Activated T-cell treated with anti-CD3 and anti-CD28 coated beads for 1 hour (primary cell): ENCODE measurements at regions not wholly inside any gene's neighbourhood (a gene's known extent, or its start where the extent isn't known, plus 50 kb on each side); places are given as distances from the start of the nearest gene placed in this dataset.

Experiments used
- DNase-seq: peaks from one replicate; pipeline ENCODE4 v3.0.0-alpha.2; 2020; ENCODE audit warnings: low read depth

- DNase-seq = no peak
These were observed 86.0 kb downstream of the MID1IP1 start for GRCh38 chrX:38887222-38887621.

GRCh38 chrX:38890326-38890725 lies 89.1 kb downstream of the MID1IP1 start:
- DNase-seq = no peak

DNA sequence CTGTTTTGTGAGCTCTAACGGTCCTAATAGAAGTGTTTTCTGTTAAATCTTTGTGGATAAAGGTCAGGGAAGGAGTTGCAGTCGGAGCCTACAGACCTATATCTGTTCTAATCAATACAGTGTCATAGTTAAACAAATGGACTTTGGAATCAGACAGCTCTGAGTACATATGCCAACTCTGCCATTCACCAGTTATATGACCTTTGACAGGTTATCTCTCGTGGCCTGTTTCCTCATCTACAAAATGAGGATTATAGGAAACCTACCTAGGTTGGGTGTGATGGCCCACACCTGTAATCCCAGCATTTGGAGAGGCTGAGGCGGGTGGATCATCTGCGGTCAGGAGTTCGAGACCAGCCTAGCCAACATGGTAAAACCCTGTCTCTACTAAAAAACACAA lies 89.7 kb downstream of the MID1IP1 start:
- no peak for DNase-seq

GRCh38 chrX:38891641-38892413 lies 90.6 kb downstream of the MID1IP1 start:
- DNase-seq = no peak

DNA sequence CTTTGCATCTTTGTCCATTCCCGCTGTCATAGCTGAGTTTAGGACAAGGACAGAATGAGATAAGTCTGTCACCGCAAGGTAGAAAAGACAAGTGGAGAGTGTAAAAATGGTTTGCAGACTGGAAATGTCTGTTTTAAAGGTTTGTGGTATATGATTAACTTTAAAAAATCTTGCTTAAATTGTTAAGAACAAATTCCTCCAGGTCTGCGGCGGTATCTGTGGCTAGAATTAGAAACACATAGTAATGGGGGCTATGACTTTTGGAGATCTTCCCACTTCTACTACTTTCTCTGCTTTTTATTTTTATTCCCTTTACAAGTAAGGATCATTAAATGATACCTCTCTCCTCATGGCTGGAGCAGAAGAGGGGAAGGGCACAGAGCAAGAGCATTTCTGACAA lies 92.2 kb downstream of the MID1IP1 start:
- DNase-seq = no peak

GRCh38 chrX:38895775-38896174 lies 94.5 kb downstream of the MID1IP1 start:
- no peak for DNase-seq

DNA sequence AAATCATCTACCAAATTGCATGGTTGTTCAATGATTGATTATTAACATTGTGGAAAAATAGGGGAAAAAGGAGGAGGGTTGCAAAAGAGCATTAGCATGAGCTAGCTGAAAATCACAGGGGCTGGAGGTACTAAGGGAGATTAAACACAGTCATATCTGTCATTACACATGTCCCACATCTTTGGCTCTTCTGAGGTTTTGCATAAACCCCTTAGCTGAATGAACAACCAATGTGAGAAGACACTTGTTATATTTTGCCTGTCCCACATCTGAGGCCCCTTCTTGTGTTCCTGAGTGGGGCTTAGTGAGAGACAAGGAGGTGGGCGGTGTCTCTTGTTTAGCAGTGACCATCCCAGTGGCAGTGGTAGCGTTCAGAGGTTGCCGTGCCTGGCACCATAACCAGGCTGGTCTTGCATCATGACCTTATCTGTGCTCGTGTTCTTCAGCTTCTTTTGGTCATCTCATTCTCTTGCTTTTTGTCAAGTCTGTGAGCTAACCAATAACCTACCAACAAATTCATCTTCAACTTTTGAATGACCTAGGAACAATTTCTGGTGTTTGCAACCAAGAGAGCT lies 95.6 kb downstream of the MID1IP1 start:
- no peak for DNase-seq

DNA sequence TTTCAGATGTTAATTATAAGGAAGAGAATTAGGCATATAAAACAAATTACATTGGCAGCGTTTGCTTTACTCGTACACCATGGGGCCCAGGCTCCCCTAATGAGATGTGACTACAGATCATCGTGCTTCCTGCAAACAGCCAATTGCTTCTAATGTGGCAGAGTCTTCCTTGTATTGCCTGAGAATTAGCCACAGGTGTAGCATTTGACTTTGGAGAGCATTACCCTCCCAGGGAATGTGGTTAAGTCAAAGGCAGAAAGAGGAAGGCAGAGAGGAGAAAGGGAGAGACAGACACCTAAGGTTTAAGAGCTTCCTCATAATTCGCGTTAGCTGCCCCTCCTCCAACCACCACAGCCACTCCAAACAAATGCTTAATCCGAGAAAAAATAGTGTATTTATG lies 97.0 kb downstream of the MID1IP1 start:
- no peak for DNase-seq

DNA sequence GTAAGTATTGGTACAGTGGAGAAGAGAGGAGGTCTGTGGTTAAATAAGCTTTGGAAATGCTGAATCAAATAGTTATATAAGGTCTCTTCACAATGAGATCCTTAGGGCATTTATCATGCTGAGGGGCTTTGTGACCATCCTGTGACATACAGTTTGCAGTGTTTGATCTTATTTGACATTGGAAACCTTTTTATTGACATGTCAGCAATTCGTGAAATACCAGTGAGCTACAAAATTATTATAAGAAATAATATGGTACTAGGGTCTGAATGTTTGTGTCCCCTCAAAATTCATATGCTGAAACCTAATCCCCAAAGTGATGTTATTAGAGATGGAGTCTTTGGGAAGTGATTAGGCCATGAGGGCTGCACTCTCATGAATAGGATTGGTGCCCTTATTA lies 98.4 kb downstream of the MID1IP1 start:
- no peak for DNase-seq

DNA sequence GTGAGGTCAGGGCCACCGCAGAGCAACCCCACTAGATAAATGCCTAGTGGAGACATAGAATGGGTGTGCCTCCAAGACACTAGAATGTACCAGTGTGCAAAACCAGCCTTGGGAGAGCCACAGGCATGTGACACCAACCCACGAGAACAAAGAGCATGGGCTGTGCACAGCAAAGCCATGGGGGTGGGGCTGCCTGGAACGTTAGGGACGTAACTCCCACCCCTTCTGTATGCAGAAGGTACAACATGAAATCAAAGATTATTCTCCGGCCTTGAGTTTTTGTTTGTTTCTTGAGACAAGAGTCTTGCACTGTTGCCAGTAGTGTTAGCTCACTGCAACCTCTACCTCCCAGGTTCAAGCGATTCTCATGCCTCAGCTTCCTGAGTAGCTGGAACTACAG lies 99.5 kb downstream of the MID1IP1 start:
- no peak for DNase-seq

- DNase-seq = no peak
These were observed 101.8 kb downstream of the MID1IP1 start for GRCh38 chrX:38902972-38903492.

GRCh38 chrX:38916801-38917200 lies 115.5 kb downstream of the MID1IP1 start:
- no peak for DNase-seq

GRCh38 chrX:38917954-38918353 lies 116.7 kb downstream of the MID1IP1 start:
- DNase-seq = no peak

- no peak for DNase-seq
These were observed 117.9 kb downstream of the MID1IP1 start for GRCh38 chrX:38919202-38919601.

GRCh38 chrX:38919853-38920528 lies 118.7 kb downstream of the MID1IP1 start:
- DNase-seq = no peak

DNA sequence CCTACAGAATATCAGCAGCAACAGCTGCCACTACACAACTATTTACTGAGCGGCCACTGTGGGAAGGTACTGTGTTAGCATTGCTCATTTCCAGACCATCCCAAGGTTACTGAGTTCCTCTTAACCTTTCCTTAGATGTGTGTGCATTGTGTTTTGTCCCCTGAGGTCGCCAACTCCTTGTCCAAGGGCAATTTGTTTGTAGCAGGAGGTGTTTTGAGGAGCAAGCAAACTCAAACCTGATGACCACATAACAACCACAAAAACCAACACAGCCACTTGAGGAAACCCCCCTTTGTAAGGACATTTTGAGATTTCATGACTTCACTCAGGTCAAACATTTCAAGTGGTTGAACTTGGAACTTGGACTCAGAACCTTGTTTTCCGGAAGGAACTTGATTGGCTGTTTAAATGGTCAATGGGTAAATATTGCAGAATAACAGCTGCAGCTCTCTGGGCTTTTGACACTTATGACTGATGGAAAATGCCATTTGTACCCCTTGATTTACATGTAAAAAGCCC lies 122.3 kb downstream of the MID1IP1 start:
- DNase-seq = no peak

DNA sequence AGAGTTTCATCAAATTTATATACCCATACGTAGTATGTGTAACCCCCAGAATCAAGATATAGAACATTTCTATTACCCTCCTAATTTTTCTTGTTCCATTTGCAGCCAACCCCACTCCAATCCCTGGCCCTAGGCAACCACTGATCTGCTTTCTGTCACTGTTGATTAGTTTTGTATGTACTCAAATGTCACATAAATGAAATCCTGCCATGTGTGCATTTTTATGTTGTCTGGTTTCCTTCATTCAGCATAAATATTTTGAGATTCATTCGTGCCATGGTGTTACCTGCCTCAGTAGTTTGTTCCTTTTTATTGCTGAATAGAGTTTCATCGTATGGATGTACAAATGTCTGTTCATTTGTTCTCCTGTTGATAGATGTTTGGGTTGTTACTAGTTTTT lies 126.3 kb downstream of the MID1IP1 start:
- DNase-seq = no peak

DNA sequence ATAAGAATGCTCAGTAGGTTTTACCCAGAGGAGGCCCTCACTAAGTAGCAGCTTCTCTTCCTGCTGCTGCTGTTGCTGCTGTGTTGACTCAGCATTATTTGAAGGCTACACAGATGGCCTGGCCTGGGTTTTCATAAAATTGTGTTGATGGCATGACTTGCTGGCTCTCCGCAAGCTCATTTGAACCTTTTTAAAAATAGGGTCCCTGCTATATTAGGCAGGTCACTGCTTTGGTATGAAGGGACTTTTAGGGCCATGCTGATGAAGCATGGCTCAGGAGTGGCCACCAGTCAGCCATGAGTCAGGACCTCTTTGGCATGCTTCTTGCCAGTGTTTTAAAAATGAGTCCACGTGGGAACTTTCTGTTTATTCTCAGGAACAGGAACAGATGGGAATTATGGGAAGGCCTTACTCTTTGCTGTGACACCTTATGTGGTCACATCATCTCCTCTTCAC lies 128.7 kb downstream of the MID1IP1 start:
- DNase-seq = no peak

DNA sequence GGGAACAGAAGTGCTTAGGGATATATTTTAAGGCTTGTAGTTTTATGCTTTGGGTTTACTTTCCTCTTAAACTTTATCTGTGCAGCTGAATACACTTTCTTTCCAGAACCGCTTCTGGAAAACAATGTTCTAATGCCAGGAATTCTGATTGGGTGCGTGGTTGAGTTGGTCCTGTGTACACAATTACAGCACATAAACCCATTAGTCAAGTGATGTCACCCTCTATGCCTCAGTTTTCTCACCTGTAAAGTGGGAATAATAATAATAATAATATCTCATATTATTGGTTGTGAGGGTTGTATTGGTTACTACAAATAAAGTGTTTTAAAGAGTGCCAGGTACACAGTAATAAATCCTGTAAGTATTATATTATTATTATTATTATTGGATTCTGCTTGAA lies 129.2 kb downstream of the MID1IP1 start:
- DNase-seq = no peak

- no peak for DNase-seq
These were observed 134.3 kb downstream of the MID1IP1 start for GRCh38 chrX:38935561-38935960.

DNA sequence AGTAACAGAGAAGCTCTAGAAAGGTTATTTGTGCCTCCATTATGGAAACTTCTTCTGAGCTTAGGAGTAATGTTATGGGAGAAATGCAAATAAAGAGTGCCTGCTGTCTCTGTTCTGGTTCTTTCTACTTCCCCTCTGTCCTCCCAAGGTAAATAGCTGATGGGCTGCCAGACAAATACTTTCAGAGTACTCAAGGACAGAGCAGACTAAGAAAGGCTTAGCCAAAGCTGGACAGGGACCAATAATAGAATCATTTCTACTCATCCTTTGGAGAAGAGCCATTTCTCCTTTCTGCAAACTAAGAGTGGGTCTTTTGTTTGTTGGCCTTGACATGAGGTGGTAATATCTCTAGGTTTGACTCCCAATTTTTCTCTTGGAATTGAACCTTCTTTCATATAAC lies 136.1 kb downstream of the MID1IP1 start:
- no peak for DNase-seq

GRCh38 chrX:38937926-38938325 lies 136.7 kb downstream of the MID1IP1 start:
- DNase-seq = no peak

DNA sequence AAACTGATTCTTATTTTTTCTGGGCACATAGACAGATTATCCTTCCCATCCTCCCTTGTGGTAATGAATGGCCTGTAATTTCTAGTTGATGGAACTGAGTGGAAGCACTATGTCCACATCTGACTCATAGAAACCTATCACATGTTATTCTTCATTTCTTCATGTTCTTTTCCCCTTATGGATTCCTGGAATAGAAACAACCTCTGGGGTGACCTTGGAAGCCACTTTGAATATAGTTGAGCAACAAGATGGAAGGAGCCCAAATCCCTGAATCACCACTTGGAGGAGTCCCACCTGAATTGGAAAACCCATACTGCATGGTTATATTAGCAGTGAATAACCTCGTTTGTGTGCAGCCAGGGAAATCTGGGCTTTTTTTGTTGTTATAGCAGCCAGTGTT lies 137.8 kb downstream of the MID1IP1 start:
- no peak for DNase-seq
